ENCODE measurements at regions not wholly inside any gene's neighbourhood (a gene's known extent, or its start where the extent isn't known, plus 50 kb on each side); places are given as distances from the start of the nearest gene placed in this dataset.

- TF ChIP-seq CTCF (IDR thresholded peaks at IDR 0.05; ENCODE audit: insufficient read depth, low read depth, low read length) (no peak), EZH2 (IDR thresholded peaks at IDR 0.05; ENCODE audit: insufficient read depth, low read length) (no peak)
These were observed 76.7 kb downstream of the PSMB1 start for GRCh38 chr6:170476360-170476759.

Data from astrocyte (in vitro differentiated cells and primary cell).